ENCODE measurements at regions not wholly inside any gene's neighbourhood (a gene's known extent, or its start where the extent isn't known, plus 50 kb on each side); places are given as distances from the start of the nearest gene placed in this dataset.

GRCh38 chr17:77867976-77868713 lies 90.4 kb upstream of the TNRC6C start:
- DNase-seq, result no peak

GRCh38 chr17:77869041-77869599 lies 89.4 kb upstream of the TNRC6C start:
- no peak for DNase-seq

GRCh38 chr17:77869665-77870132 lies 88.8 kb upstream of the TNRC6C start:
- no peak for DNase-seq

- DNase-seq, result no peak
These were observed 86.3 kb upstream of the TNRC6C start for GRCh38 chr17:77872199-77872598.

- DNase-seq, result no peak
These were observed 85.6 kb upstream of the TNRC6C start for GRCh38 chr17:77872714-77873499.

- DNase-seq, result no peak
These were observed 84.8 kb upstream of the TNRC6C start for GRCh38 chr17:77873500-77874302.

- DNase-seq, result no peak
These were observed 84.0 kb upstream of the TNRC6C start for GRCh38 chr17:77874303-77875050.

- no peak for DNase-seq
These were observed 83.3 kb upstream of the TNRC6C start for GRCh38 chr17:77875051-77875780.

- DNase-seq, result no peak
These were observed 82.5 kb upstream of the TNRC6C start for GRCh38 chr17:77875881-77876509.

GRCh38 chr17:77877036-77877435 lies 81.5 kb upstream of the TNRC6C start:
- DNase-seq, result no peak

GRCh38 chr17:77877646-77878355 lies 80.7 kb upstream of the TNRC6C start:
- DNase-seq, result no peak

GRCh38 chr17:77879226-77879895 lies 79.1 kb upstream of the TNRC6C start:
- DNase-seq, result no peak

GRCh38 chr17:77879896-77880280 lies 78.6 kb upstream of the TNRC6C start:
- DNase-seq, result no peak

- no peak for DNase-seq
These were observed 77.6 kb upstream of the TNRC6C start for GRCh38 chr17:77880711-77881450.

- DNase-seq, result peak; percentile 6
These were observed 77.0 kb upstream of the TNRC6C start for GRCh38 chr17:77881545-77881944.

GRCh38 chr17:77882040-77882439 lies 76.5 kb upstream of the TNRC6C start:
- DNase-seq, result no peak

- peak; percentile 10 for DNase-seq
These were observed 75.9 kb upstream of the TNRC6C start for GRCh38 chr17:77882481-77883212.

- DNase-seq, result no peak
These were observed 75.3 kb upstream of the TNRC6C start for GRCh38 chr17:77883213-77883650.
